ENCODE measurements at regions not wholly inside any gene's neighbourhood (a gene's known extent, or its start where the extent isn't known, plus 50 kb on each side); places are given as distances from the start of the nearest gene placed in this dataset.

DNA sequence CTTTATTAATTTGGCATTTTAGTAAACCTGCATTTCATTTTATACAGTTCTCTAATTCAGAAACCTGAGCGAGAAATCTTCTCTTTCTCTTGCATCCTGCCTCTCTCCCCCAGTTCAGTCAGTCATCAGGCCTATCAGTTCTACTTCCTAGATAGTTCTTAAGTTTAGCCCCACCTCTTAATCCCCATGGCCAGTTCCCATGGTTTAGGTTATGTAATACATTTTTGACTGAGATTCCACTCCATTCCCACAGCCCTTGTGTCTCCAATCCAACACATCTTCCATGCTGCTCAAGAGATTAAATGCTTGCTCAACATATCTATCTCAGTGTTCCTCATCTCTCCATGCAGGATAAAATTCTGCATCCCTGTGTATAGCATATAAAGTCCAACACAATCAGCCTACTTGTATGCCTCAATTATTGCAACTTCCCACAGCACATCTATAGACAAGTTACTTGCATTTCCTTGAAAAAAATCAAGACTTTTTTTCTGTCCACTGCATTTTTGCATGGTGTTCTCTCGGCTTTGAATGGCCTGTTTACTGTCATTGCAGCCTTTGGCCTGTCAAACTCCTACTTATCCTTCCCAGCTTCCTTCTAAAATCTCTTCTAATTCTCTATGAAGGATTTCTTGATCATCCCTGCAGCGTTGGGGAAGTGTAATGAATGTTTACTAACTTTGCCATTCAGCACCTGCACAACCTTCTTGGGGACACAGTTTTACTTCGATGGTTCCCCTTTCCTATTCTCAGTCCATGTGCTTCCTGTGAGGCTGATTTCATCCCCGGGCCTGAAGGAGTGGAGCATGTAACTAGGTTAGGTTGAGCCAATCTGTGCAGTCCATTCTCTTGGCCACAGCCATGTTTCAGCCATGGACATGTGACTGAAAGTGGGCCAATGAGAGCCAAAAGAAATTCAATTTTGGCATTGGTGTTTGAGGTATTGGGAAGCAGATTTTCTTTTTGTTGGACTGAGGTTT lies 80.8 kb downstream of the DACT1 start:
- H3K36me3 ChIP-seq (ENCODE audit: insufficient read depth, low read length), result no peaks in the 10 kb centered on the region
- no peaks in the 10 kb centered on the region for H3K9me3 ChIP-seq (ENCODE audit: control insufficient read depth, insufficient read depth, low read length)
- H3K9ac ChIP-seq (ENCODE audit: low read depth, low read length), result no peak overlapping the region
- no peaks in the 10 kb centered on the region for H3K4me1 ChIP-seq (ENCODE audit: insufficient read depth, low read length)

DNA sequence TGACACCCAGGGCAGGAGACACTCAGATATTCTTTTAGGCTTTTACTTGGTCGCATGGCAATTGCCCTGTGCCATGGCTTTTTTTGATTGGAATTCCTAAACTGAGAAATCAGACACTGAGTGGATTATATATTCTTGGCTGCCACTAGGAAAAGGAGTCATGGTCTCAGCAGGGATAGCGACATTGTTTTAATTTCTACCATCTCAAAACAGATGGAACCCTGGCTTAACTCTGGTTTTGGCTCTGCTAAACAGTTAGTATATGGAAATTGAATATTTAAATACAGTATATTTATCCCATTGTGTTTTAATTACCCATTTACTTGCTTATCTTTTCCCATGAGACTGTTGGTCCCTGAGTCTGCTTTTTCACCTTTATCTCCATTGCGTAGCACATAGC lies 84.0 kb downstream of the DACT1 start:
- Histone ChIP-seq H3K9ac (ENCODE audit: low read depth, low read length) (no peak overlapping the region), H3K36me3 (ENCODE audit: insufficient read depth, low read length) (no peaks in the 10 kb centered on the region), H3K9me3 (ENCODE audit: control insufficient read depth, insufficient read depth, low read length) (no peaks in the 10 kb centered on the region), H3K4me1 (ENCODE audit: insufficient read depth, low read length) (no peaks in the 10 kb centered on the region)

DNA sequence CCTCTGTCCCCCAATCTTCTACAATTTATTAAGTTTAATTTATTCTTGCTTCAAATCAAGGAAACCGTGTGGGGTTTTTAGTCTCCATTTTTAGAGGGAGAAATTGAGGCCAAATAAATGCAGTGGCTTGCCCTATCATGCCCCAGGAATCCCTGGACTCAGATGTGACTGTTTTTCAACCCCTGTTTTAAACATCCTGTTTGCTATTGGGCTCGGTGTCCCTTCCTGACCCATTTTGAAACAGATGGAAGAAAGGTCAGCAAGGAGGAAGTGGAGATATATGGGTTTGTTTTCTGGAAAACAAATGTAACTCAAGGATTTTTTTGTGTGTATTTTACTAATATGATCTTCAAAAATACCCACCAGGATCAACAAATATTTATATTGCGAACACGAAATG lies 84.7 kb downstream of the DACT1 start:
- no peak overlapping the region for H3K9ac ChIP-seq (ENCODE audit: low read depth, low read length)
- H3K36me3 ChIP-seq (ENCODE audit: insufficient read depth, low read length), result no peaks in the 10 kb centered on the region
- H3K9me3 ChIP-seq (ENCODE audit: control insufficient read depth, insufficient read depth, low read length), result no peaks in the 10 kb centered on the region
- no peaks in the 10 kb centered on the region for H3K4me1 ChIP-seq (ENCODE audit: insufficient read depth, low read length)

DNA sequence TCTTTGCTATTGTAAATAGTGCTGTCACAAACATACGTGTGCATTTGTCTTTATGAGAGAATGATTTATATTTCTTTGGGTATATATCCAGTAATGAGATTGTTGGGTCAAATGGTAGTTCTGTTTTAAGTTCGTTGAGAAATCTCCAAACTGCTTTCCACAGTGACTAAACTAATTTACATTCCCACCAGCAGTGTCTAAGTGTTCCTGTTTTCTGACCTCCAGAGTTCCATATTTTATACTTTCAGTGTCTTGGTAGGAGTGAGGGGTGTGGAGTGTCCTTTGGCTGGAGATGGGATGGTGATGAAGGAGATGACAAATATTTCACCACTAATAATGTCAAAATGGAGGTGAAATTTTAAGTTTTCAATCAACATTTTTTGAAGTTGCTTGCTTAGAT lies 86.4 kb downstream of the DACT1 start:
- Histone ChIP-seq H3K9me3 (ENCODE audit: control insufficient read depth, insufficient read depth, low read length) (no peaks in the 10 kb centered on the region), H3K36me3 (ENCODE audit: insufficient read depth, low read length) (no peaks in the 10 kb centered on the region), H3K9ac (ENCODE audit: low read depth, low read length) (no peak overlapping the region), H3K4me1 (ENCODE audit: insufficient read depth, low read length) (no peaks in the 10 kb centered on the region)

DNA sequence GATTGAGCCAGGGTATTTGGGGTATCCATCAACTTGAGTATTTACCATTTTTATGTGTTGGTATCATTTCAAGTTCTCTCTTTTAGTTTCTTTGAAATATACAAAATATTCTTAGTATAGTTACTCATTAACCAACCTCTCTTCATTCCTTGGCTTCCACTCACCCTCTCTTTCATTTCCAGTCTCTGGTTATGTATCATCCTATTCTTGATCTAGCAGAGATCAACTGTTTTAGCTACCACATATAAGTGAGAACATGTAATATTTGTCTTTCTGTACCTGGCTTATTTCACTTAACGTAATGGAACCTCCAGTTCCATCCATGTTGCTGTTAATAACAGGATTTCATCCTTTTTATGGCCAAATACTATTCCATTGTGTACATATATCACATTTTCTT lies 86.9 kb downstream of the DACT1 start:
- H3K36me3 ChIP-seq (ENCODE audit: insufficient read depth, low read length), result no peaks in the 10 kb centered on the region
- H3K4me1 ChIP-seq (ENCODE audit: insufficient read depth, low read length), result no peaks in the 10 kb centered on the region
- H3K9me3 ChIP-seq (ENCODE audit: control insufficient read depth, insufficient read depth, low read length), result no peaks in the 10 kb centered on the region
- no peak overlapping the region for H3K9ac ChIP-seq (ENCODE audit: low read depth, low read length)

DNA sequence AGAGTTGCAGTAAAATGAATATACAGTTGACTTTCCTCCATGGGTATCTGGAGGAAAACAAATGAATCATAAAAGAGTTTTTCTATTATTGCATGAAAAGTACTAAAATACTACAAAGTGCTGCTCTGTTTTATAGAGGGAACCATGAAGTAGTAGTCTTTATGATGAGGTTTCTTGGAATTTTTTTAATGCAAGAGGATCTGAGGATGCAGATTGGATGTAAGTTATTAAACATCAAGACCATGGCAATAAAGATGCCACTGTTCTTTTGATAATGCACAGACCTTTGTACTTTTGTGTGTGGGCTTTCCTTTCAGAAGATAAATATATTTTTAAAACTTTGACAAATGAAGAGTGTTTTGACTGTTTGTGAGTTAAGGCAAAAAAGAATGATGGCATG lies 87.5 kb downstream of the DACT1 start:
- H3K9ac ChIP-seq (ENCODE audit: low read depth, low read length), result no peak overlapping the region
- no peaks in the 10 kb centered on the region for H3K4me1 ChIP-seq (ENCODE audit: insufficient read depth, low read length)
- no peaks in the 10 kb centered on the region for H3K36me3 ChIP-seq (ENCODE audit: insufficient read depth, low read length)
- no peaks in the 10 kb centered on the region for H3K9me3 ChIP-seq (ENCODE audit: control insufficient read depth, insufficient read depth, low read length)

DNA sequence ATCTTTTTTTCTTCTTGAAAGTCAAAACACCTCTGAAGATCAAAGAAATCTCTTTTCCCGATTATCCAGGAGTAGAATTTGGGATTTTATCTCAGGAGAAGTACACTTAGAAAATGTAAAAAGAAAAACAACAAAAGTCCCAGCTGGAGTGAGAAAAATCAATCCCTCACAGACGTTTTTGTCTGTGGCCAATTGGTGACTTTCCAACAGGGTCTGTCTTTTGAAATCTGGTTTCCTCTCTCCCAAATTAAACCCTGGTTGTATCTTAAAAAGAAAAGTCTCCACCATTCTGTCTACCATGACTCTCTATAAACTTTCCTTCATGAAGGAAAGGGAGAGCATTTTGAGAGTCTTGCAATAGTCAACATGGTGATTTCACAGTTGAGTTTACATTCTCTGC lies 88.1 kb downstream of the DACT1 start:
- Histone ChIP-seq H3K36me3 (ENCODE audit: insufficient read depth, low read length) (no peaks in the 10 kb centered on the region), H3K9ac (ENCODE audit: low read depth, low read length) (no peak overlapping the region), H3K9me3 (ENCODE audit: control insufficient read depth, insufficient read depth, low read length) (no peaks in the 10 kb centered on the region), H3K4me1 (ENCODE audit: insufficient read depth, low read length) (no peaks in the 10 kb centered on the region)

GRCh38 chr14:58730792-58731464 lies 93.2 kb downstream of the DACT1 start:
- Histone ChIP-seq H3K36me3 (ENCODE audit: insufficient read depth, low read length) (no peaks in the 10 kb centered on the region), H3K4me1 (ENCODE audit: insufficient read depth, low read length) (no peaks in the 10 kb centered on the region), H3K9me3 (ENCODE audit: control insufficient read depth, insufficient read depth, low read length) (no peaks in the 10 kb centered on the region), H3K9ac (ENCODE audit: low read depth, low read length) (no peak overlapping the region)

GRCh38 chr14:58731465-58732293 lies 93.9 kb downstream of the DACT1 start:
- Histone ChIP-seq H3K9me3 (ENCODE audit: control insufficient read depth, insufficient read depth, low read length) (no peaks in the 10 kb centered on the region), H3K36me3 (ENCODE audit: insufficient read depth, low read length) (no peaks in the 10 kb centered on the region), H3K4me1 (ENCODE audit: insufficient read depth, low read length) (no peaks in the 10 kb centered on the region), H3K9ac (ENCODE audit: low read depth, low read length) (no peak overlapping the region)

GRCh38 chr14:58732387-58732786 lies 94.6 kb downstream of the DACT1 start:
- no peak overlapping the region for H3K9ac ChIP-seq (ENCODE audit: low read depth, low read length)

DNA sequence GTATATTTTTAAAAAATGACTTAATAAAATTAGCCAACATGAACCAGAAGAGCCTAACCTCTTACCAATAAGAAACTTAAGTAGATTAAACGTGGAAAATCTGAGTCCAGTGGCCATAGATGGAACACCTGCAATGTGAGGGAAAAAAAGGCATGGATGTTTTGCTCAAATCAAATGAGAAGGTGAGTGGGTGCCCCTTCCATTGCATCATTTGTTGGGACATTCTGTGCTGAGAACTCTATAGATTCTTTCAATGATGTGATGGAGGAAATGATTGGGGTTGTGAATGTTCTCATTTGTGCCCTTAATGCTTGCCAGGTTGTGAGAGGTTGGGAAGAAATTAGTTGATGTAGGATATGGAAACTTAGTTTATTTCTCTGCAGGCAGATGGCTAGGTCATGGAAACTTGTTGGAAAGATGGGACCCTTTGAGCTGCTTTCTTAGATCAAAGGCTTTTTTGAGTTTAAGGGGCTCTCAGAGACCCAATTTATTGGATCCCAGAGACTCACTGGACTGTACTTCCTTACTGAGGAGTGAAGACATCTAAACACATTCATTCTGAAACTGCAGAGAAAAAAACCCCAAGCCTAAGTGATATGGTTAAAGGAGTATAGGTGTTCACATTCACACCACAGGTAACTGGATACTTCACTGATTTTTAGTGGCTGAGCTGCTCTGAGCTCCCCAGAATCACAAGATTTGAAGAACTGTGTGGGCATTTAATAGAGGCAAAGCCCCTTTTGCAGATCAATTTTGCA lies 95.9 kb downstream of the DACT1 start:
- H3K36me3 ChIP-seq (ENCODE audit: insufficient read depth, low read length), result no peaks in the 10 kb centered on the region

More at GRCh38 chr14:58732387-58732786, 94.6 kb downstream of the DACT1 start:
- Histone ChIP-seq H3K4me1 (ENCODE audit: insufficient read depth, low read length) (no peaks in the 10 kb centered on the region), H3K9me3 (ENCODE audit: control insufficient read depth, insufficient read depth, low read length) (no peaks in the 10 kb centered on the region), H3K36me3 (ENCODE audit: insufficient read depth, low read length) (no peaks in the 10 kb centered on the region)

DNA sequence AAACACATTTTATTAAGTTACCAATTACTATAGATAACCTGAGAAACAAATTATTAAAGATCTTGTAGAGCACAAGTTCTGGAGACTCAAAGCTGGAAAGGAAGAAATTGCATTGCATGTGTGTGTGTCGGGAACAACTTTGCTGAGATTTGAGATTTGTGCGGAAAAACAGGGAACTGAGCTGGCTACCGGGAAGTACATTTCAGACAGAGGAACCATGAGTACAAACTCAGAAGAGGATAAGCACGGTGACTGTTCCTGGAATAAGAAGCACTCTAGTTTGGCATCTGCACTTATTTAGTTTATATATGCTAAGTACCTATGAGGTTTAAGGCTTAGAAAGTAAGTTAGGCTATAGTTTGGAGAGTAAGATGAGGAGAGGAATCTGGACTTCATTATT lies 97.8 kb downstream of the DACT1 start:
- no peaks in the 10 kb centered on the region for H3K9me3 ChIP-seq (ENCODE audit: control insufficient read depth, insufficient read depth, low read length)
- H3K36me3 ChIP-seq (ENCODE audit: insufficient read depth, low read length), result no peaks in the 10 kb centered on the region
- no peak overlapping the region for H3K9ac ChIP-seq (ENCODE audit: low read depth, low read length)
- H3K4me1 ChIP-seq (ENCODE audit: insufficient read depth, low read length), result no peaks in the 10 kb centered on the region

More for the DNA sequence above, 95.9 kb downstream of the DACT1 start:
- no peaks in the 10 kb centered on the region for H3K4me1 ChIP-seq (ENCODE audit: insufficient read depth, low read length)
- no peaks in the 10 kb centered on the region for H3K9me3 ChIP-seq (ENCODE audit: control insufficient read depth, insufficient read depth, low read length)
- no peak overlapping the region for H3K9ac ChIP-seq (ENCODE audit: low read depth, low read length)

DNA sequence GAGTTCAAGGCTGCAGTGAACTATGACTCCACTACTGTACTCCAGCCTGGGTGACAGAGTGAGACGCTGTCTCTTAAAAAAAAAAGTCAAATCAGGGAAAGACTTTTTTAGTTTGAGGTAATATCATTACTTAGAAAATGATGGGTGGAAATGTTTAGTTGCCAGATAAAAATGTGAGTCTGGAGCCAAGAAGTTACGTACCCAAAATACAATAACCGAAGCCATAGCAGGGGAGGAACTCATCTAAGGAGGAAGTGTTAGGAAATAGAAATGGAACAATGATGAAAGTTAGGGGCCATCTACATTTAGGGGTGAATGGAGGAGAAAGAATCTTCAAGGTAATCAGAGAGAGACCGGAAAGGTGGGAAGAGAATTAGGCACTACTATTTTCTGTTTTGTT lies 98.8 kb downstream of the DACT1 start:
- Histone ChIP-seq H3K4me1 (ENCODE audit: insufficient read depth, low read length) (no peaks in the 10 kb centered on the region), H3K9ac (ENCODE audit: low read depth, low read length) (no peak overlapping the region), H3K36me3 (ENCODE audit: insufficient read depth, low read length) (no peaks in the 10 kb centered on the region), H3K9me3 (ENCODE audit: control insufficient read depth, insufficient read depth, low read length) (no peaks in the 10 kb centered on the region)

GRCh38 chr14:58737511-58737910 lies 99.7 kb downstream of the DACT1 start:
- Histone ChIP-seq H3K9ac (ENCODE audit: low read depth, low read length) (no peak overlapping the region), H3K9me3 (ENCODE audit: control insufficient read depth, insufficient read depth, low read length) (no peaks in the 10 kb centered on the region), H3K4me1 (ENCODE audit: insufficient read depth, low read length) (no peaks in the 10 kb centered on the region), H3K36me3 (ENCODE audit: insufficient read depth, low read length) (no peaks in the 10 kb centered on the region)

Measured in ES-I3 (cell line).